C4-2B (cell line): ENCODE measurements at regions not wholly inside any gene's neighbourhood (a gene's known extent, or its start where the extent isn't known, plus 50 kb on each side); places are given as distances from the start of the nearest gene placed in this dataset.
"Not testable (repeated sequence)": the region's sequence is repeated elsewhere in the genome, so short reads cannot be mapped to it uniquely, and the experiment has no call there.

Experiments
- H3K27ac ChIP-seq: fragments of 450-650 bp; 2 replicates; pipeline ENCODE4 v1.5.1; 2017
- ZFX ChIP-seq: fragments of 450-650 bp; IDR thresholded peaks from 2 replicates; pipeline ENCODE4 v1.6.1; 2017
- TF ChIP-seq, protein P1 (sequence below): fragments of 450-650 bp; conservative IDR thresholded peaks from 2 replicates; pipeline ENCODE4 v1.5.1; 2017; ENCODE audit warnings: mild to moderate bottlenecking

DNA sequence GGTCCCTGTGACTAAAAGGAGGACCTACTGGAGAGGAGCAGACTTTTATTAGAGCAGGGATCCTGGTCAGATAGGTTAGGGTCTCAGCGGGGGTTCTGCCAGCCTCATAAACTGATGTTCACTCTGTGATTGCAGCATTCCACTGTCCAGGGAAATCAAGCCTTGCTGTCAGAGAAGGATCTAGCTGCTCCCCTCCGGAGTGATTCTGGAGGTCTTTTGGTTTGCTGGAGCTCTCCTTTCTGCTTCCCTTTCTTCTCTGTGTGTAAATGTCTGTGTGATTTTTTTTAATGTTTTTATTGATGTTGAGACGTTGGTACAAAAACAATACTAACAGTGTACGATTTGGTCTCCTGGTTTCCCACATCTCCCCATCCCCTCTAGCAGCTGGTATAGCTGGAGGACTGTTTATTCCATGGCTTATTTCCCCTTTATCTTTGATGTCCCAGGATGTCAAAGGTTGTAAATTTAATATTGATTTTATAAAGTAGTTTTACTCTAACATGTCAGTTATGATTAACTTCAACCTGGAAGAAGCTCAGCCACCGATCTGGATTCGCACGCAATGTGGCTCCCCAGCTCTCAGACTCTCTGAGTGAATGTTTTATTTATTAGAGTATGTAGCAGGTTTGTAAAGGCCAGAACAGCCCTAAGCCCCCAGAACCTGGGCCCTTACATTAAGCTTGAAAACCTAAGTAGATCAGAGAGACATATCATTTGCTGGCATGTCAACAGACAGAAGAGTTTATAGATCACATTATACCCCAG, 202.3 kb upstream of the G2E3 start:
- no peak overlapping the region for H3K27ac ChIP-seq
- TF ChIP-seq ZFX = no peak
- TF ChIP-seq, protein P1, sequence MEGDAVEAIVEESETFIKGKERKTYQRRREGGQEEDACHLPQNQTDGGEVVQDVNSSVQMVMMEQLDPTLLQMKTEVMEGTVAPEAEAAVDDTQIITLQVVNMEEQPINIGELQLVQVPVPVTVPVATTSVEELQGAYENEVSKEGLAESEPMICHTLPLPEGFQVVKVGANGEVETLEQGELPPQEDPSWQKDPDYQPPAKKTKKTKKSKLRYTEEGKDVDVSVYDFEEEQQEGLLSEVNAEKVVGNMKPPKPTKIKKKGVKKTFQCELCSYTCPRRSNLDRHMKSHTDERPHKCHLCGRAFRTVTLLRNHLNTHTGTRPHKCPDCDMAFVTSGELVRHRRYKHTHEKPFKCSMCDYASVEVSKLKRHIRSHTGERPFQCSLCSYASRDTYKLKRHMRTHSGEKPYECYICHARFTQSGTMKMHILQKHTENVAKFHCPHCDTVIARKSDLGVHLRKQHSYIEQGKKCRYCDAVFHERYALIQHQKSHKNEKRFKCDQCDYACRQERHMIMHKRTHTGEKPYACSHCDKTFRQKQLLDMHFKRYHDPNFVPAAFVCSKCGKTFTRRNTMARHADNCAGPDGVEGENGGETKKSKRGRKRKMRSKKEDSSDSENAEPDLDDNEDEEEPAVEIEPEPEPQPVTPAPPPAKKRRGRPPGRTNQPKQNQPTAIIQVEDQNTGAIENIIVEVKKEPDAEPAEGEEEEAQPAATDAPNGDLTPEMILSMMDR = no peak

DNA sequence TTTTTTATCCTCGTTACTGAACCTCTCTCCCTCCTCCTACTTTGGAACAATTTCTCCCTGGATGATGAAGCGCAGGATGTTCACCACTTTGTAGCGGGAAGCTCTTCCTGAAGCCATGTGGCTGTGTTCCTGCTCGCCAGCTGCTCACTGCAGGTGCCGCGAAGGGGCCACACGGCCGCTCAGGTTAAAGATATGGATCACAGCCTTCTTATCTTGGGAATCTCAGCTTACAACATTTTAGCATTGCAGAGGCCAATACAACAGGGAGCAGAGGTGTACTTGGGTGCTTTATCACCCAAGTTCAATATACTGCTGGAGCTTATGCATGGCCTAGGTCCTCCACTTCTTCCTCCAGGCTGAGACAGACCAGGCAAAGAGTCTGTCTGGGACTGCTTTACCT, 201.2 kb upstream of the G2E3 start:
- no peak overlapping the region for H3K27ac ChIP-seq
- TF ChIP-seq, protein P1 = no peak
- TF ChIP-seq ZFX = no peak

- no peak overlapping the region for H3K27ac ChIP-seq
- TF ChIP-seq ZFX = no peak
- TF ChIP-seq, protein P1 = no peak
Measured at GRCh38 chr14:30362369-30363218, 196.4 kb upstream of the G2E3 start.

- H3K27ac ChIP-seq = not testable (repeated sequence)
Measured at GRCh38 chr14:30363219-30363880, 195.6 kb upstream of the G2E3 start.

DNA sequence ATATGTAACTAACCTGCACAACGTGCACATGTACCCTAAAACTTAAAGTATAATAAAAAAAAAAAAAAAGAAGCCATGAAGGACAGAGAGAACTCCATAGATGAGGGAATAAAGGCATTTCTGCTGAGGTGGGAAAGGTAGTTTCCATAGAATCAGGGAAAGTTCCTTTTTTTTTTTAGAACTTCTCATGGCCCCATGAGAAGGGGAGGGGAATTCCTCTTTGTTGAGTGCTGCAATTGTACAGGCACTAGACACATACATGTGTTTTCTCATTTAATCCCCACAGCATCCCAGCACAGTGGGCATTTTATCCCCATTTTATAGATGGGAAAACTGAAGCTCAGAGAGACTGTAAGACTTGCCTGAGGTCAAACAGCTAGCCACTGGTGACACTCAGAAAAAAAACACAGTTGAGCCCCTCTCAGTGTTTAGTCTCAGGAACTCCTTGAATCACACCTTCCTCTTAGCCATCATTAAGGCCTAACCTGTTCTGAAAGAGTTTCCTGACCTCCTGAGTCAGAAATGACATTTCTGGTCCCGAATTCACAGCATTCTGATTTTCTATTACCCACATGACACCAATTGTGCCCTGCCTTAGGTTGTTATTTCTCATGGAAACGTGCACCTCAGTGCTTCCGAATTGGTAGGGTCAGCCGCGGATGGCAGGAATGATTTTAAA, 189.3 kb upstream of the G2E3 start:
- TF ChIP-seq, protein P1 = no peak
- no peak for TF ChIP-seq ZFX
- H3K27ac ChIP-seq = no peak overlapping the region

DNA sequence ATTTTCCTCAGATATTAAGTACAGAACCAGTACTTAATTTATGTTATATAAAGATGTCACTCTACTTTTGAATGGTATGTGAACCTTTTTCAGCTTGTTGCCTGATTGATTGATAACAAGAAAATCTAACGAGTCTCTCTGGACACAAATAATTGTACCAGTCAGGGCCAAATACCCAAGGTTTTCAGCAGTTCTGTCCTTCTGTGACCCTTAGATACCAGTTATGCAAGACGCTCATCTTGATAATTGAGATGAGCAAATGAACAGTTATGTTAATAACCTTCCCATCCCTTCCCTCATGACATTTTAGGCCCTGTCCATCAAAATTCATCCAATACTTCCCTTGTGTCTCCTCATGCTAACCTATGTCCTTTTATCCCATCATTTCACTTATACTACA, 185.9 kb upstream of the G2E3 start:
- H3K27ac ChIP-seq = no peak overlapping the region
- TF ChIP-seq, protein P1 = no peak
- TF ChIP-seq ZFX = no peak

GRCh38 chr14:30373526-30373925, 185.4 kb upstream of the G2E3 start:
- TF ChIP-seq, protein P1 = no peak
- TF ChIP-seq ZFX = no peak
- no peak overlapping the region for H3K27ac ChIP-seq
